Stimulated activated CD4-positive, alpha-beta T cell treated with anti-CD3 and anti-CD28 coated beads, Interleukin-1b, Interleukin-23, amount 100 ng/mL, for 4 hours (primary cell): ENCODE measurements at regions not wholly inside any gene's neighbourhood (a gene's known extent, or its start where the extent isn't known, plus 50 kb on each side); places are given as distances from the start of the nearest gene placed in this dataset.
A peak's percentile ranks its signal among the peaks of the same experiment; 100 is the strongest.
"Not testable (repeated sequence)": the region's sequence is repeated elsewhere in the genome, so short reads cannot be mapped to it uniquely, and the experiment has no call there.

Experiments
- DNase-seq, 2 donors: peaks; one replicate each; pipeline ENCODE4 v3.0.0-alpha.2; 2020; ENCODE audit warnings: low read depth in 2 of 2

DNA sequence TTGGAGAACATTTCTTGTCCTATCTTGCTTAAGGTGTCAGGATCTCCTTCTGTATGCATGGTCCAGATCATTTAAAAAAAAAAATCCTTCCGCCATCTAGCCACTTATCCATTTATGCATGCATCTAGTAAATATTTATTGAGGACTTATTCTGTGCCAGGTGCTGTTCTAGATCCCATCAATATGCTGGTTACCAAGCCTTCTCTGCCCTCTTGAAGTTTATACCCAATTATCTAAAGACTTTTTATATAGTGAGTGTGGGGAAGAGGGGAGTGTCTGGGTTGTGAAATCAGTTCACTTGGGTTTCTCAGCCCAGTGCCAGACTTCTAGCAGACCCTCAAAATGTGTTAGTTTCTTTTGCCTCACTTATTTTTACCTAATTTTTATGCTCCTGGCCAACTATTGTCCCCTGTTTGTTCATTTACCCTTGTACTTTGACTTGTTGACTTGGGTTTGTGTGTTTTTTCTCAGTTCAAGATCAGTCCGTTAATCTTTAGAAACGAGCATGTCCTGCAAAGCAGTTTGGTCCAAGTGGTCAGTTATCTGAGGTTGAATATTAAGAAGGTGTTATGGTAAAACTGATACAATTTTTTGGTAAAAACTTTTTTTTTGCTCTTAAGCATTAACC, 488.9 kb downstream of the PCNX1 start:
- DNase-seq, result no peak

DNA sequence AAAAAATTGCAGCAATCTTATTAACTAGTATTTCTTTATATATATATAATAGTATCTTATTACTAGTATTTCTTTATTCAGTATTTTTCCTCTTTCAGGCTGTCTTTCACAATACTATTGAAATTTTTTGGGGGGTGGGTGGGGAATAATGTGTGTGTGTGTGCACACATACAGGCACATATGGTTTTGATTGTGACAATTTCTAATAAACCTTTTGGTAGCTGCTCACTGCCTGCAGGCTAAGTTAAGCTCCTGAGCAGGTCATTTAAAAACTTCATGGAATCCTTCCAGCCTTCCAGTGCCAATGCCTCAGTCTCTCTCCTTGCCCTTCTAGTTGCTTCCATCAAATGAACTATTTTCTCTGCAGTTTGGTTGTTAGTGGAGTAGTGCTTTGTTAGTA, 490.1 kb downstream of the PCNX1 start:
- DNase-seq, result no peak

DNA sequence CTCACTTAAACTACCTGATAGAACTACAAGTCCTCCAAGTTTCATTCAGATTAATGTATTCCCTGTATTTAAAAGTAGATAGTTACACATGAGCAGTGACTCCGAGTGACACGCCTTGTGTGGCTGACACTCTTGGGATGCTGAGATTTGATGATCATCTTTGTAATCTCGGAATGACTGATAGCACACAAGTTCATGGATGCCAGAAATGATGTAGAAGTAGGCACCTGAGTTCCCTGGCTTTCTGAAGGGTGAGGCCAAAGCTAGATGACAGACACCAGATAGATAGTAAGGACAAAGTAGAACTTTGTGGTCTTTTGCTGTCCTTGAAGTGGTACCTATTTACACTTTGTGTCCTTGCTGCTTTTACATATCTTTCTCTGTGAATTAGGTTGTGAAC, 491.2 kb downstream of the PCNX1 start:
- DNase-seq, result no peak

DNA sequence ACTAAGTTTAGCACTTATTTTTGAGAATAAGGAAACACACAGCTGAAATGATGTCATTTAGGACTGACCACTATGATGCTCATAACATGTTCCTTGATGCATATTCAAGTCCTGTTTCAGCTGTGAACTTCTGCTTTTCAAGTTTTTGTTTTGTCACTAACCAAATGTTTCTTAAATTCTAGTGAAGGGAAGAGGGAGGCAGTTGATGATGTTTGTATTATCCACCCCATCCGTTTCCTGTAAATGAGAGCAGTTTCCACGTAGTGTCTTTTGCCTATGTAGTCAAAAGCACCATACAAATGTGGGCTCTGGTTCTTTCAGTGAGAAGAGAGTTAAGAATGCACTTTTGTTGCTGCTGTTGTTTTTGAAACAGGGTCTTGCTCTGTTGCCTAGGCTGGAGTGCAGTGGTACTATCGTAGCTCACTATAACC, 491.8 kb downstream of the PCNX1 start:
- peak in 1 of 2 donors; percentile 17 for DNase-seq

DNA sequence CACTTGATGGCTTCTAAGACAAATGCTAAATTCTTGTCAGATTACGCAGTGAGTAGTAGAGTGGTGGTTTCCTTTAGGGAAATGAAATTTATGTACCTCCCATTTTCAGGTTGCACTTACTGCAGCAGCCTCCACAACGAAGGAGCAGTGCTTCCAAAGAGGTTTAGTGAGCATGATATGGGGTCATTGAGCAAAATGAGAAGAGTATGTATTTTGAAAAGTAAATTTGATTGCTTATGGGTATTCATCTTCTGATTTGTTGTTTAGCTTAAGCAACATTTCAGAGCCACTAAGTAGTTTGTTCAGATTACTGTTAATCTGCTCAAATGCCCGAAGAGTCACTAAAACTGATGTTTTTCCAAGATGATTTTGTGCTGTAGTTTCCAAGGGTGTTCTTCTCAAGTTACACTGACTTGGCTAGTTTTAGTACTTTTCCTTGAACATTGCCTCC, 493.6 kb downstream of the PCNX1 start:
- DNase-seq, result no peak

DNA sequence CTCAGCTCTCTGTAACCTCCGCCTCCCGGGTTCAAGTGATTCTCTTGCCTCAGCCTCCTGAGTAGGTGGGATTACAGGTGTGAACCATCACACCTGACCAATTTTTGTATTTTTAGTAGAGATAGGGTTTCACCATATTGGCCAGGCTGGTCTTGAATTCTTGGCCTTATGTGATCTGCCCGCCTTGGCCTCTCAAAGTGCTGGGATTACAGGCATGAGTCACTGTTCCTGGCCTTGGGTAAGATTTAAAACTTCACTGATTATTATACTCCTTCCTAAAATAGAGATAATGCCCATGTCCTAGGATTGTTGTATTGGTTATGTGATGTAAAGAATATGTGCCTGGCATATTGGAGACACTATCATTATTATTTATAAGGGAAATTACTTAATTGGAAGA, 495.2 kb downstream of the PCNX1 start:
- DNase-seq, result not testable (repeated sequence)

DNA sequence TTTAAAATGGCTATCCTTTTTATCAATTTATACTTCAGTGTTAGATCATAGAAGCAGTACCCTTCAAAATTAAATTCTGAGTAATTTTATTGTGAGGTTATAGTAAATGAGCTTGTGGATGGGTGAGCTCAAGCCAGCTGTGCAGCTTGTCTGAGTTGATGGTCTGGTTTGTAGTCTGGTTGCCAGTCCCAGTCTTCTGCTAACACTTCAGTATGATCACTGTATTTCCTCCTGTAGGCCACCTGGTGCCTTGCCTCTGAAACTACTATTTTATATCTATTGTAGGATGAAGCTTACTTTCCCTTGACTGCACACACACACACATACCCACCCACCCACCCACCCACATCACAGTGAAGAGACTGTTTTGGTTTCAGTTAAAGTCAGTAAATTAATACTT, 496.4 kb downstream of the PCNX1 start:
- no peak for DNase-seq

DNA sequence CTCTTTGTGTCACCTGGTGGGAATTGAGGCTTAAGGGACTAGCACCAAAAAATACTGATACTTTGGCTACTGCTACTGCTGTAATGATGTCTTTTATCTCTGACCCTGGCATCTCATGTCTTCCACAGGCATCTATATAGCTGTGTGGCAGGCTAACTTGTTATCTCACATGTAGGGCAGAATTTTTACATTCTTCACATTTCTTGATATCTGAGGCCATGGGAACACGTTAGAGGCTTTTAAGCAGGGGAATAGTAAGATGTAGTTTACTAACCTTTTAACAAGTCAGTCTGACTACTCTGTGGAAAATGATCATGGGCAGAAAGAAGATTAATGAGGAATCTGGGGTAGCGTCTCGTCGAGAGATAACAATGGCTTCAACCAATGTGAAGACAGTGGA, 498.4 kb downstream of the PCNX1 start:
- DNase-seq, result no peak

DNA sequence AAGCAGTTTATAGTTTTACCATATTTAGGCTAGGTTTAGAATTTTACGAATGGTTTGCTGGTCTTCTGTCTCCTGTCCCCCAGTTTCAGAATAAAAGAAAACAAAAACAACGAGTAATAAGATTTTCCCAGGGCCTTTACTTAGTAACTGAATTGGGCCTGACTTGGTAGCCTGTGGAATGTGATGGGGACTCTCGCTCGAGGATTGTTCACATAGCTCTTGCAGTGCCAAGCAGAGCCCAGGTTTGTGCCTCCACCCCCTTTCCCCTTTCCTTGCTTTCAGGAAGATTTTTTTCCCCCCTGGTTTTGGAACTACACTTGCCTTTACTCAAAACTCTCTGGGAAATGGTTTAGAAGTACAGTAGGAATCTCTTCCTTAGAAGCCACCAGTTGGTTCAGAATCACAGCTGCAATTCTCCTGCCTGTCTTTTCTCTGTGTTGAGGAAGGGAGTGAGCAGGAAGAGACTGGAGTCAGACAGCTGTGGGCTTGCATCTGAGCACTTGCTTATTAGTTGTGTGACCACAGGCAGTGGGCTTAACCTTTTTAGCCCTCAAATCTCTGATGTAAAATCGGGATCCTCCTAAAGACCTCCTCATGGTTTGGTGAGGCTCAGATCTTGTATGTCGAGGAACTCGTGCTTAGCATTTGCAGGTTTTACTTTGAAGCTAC, 501.2 kb downstream of the PCNX1 start:
- no peak for DNase-seq

DNA sequence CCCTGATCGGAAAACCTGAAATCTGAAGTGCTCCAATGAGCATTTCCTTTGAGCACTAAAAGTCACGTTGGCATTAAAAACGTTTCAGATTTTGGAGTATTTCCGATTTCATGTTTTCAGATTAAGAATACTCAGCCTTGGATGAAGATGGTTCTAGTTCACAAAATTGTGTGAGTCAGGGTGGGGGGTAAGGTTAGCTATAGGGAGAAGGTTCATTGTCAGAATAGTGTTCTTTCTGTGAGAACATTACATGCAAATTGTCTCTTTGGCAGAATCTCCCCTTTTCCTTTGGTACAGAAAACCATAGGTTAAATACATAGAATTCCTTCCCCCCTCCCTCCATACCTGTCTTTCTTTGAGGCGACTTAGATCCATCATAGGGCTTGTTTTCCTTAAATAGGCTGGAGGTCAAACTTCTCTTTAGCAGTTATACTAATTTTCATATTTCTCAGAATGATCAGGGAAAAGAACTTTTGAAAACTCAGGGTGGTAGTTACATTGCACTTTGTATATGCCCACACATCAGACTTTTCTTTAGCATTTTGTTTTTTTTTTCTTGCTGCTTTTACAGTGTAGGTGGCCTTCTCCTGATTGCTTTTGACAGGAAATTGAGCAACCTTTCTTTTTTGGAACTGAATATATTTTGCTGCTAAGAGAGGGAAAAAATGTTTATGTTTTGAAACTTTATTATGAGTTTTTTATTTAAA, 503.5 kb downstream of the PCNX1 start:
- DNase-seq, result no peak

DNA sequence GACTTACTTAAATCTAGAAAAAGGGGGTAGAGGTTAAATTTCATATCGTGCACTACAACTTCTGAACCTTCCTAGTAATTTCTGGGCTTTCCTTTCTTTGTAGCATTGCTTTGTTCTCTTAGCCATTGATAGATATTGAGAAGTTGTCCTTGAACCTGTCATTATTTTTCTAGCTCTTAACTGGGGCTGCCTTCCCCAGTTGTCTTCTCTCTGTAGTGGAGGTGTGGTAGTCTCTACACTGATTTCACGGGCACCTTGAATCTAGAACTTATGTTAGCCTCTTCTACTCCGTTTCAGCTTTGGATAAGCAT, 504.0 kb downstream of the PCNX1 start:
- no peak for DNase-seq

DNA sequence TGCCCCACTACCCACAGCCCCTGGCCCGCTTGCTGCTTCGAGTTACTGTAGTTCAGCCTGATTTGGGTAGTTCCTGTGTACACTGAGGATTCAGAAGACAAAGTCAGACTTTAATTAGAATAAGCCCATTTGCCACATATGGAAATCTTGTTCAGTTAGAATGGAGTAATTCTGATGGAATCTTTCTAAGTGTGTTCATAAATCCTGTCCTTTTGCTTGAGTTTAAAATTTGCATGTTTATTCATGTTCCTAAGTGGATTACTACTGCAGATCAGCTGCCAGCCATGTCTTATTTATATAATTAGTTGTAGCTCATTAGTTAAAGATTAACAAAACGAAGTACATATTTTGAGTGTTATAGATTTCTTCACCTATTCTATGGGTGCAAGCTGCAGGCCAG, 504.5 kb downstream of the PCNX1 start:
- DNase-seq, result no peak

DNA sequence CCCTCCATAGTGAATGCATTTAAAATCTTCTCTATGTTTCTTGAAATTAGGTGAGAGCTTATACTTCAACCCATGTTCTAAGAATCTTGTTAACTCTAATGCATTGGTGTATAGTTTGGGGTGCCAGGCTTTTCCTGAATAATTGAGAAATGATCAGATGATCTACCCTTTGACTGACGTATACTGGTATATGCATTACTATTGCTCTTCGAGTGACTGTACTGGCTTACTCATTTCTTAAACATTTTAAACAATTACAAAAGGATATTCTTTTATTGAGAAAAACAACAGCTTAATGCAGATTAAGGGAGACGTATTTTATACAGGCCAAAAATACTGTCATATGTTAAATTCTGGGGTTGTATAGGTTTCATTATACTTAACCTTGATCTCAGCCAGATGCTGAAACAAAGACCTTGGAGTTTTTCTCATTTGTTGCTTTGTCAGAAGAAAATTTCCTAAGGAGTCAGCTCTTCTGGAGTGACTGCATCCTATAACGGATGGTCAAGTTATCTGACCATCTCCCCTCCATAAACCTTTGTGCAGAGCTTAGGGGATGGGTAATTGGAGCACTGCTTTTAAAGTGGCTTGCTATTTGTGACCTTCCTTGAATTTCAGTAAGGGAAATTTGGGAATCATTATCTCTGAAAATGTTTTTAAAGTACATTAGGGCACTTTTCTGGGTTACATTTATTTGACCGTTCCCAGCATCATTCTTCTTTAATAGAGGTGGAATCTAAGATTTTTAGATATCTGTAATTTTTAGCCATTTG, 507.6 kb downstream of the PCNX1 start:
- DNase-seq, result no peak

DNA sequence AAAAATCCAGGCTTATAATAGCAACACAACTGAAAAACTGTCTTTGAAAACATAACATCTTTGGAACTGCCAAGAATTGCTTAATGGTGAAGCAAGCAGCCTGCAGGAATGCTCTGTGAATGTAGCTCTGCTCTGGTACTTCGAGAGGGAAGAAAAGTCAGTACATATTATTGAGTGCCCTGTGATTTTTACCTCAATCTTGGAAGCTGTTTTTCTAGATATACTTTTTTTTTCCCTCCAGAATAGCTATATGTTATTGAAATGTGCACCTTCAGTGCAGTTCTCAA, 508.1 kb downstream of the PCNX1 start:
- no peak for DNase-seq

DNA sequence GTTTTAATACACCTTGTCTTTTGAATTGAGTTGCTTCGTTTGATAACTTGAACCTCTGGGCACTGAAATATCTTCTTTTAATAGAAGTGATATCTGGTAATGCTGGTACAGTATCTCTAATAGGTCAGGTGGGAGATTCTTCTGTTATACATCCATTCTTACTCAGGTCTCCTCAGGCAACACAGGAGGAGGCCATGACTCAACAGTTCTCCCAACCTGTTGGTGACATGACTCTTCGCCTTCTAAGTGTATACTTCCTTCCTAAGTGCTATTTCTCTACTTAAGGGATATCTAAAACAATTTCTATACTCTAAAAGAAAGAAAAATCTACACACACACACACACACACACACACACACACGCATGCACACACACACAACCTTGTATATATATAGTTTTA, 509.1 kb downstream of the PCNX1 start:
- DNase-seq, result no peak

DNA sequence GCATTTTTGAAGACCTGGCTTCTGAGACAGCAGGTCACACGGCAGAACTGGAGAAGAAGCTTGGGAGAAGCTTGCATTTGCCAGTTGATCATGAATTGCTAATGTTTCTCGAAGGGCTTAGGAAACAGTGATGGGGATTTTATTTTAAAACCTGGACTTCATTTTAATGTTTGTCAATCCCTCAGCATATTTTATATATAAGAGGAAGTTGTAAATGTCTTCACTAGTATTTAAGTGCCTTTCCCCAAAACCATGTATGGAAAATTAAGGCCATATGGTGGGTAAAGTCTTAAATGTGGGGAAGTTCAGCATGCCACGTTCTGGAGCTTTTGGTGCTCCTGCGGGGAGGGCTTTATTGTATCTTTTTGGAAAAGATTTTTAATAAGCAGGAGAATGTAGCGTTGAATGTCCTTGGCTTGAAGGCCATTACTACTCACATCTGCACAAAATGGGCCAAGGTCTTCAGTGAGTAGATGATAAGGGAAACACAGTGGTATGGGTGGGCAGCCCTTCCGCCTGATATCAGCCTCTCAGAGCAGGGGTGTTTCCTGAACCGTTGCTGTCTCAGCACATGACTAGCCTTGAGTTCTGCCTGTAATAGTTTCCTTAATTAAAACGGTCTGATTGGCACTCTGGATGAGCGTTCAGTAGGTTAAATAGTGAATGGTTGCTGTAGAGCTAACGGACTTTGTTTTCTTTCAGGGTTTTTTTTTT, 511.4 kb downstream of the PCNX1 start:
- DNase-seq, result no peak

DNA sequence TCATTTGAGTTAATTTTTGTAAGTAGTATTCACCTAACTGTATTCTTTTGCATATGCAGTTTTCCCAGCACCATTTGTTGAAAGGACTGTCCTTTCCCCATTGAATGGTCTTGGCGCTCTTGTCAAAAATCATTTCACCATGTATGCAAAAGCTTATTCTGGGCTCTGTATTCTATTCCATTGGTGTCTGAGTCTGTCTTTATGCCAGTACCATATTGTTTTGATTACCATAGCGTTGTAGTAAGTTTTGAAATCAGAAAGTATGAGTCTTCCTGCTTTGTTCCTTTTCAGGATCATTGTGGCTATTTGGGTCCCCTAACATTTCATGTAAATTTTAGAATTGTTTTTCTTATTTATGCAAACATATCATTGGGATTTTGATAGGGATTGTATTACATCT, 508.7 kb upstream of the RGS6 start:
- DNase-seq, result no peak

DNA sequence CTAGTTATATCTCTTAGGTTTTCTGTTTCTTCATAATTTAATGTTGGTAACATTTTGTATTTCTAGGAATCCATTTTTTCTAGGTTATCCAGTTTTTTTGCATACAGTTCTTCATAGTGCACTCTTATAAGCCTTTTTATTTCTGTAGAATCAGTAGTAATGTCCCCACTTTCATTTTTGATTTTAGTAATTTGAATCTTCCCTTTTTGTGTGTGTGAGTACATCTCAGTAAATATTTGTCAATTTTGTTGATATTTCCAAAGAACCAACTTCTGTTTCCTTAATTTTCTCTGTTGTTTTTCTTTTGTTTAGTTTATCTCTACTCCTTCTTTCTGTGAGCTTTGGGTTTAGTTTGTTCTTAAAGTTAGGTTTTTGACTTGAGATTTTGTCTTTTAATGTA, 507.3 kb upstream of the RGS6 start:
- no peak for DNase-seq

DNA sequence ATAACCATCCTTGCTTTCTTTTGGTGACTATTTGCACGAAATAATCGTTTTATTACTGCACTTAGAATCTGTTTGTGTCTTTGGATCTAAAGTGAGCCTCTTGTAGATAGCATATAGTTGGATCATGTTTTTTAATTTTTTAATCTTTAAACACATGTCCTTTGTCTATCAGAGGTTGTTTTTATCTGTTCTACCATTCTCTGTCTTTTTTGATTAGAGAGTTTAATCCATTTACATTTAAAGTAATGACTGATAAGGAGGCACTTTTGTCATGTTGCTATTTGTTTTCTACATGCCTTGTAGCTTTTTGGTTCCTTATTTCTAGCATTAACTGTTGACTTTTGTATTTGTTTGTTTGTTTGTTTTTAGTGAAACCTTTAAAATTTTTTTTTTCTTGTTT, 506.2 kb upstream of the RGS6 start:
- no peak for DNase-seq

DNA sequence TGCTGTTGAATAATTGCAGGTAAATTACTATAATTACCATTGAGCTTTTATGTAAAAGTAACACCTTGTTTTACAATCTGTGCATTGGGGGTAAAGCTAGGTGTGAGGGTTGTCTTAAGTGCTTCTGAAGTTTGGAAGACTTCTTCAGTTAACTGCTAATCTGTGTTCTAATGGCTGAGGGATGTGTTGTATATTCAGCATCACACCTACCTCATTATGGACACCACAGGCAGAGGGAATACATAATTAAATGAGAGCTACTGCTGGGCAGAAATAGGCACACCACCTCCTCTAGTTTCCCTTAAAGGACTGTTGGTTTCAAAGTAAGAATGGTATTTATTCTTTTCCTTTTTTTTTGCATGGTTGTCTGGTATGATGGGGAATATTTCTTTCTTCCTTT, 502.3 kb upstream of the RGS6 start:
- no peak for DNase-seq

DNA sequence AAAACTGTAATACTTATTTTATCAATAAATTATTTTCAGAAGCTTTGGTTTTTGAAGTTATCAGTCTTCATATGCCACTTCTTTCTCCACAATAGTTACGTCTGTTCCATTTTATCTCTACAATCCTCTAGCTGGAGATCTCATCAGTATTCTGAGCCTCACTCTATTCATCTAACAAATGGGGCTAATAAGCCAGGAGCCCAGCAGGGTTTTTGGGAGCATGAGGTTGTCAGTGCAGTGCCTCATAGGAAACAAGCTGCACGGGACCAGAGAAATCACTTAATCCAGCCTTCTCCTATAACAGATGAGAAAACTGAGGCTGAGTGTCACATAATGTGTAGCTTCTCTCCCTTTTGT, 501.9 kb upstream of the RGS6 start:
- no peak for DNase-seq

DNA sequence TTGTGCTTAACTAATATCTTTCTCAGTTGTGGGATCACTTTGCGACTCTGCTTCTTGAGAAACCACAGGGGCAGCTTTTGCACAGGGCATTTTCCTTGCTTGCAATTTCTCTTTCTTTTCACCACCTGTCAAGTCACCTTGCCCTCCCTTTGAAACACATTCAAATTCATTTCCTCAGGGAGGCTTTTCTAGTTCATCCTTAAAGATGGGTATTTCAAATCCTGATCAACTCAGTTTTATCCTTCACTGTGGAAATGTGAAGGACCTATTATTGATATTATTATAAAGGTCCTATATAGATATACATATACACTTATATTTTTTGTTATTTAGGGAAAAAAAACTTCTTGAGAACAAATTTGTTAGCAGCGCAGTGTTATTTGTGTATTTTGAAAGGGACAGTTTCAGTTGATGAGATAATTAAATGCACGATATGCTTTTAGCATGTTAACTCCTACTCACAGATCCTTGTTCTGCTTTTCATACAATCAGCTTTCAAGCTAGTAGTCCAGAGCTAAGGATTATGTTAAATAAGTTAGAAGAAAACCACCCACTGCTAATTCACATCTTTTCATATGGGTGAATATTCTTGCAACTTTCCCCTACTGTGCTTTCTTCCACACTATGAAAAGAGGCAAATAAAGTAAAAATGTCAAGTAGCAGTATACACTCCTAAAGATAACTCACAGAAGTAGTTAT, 501.4 kb upstream of the RGS6 start:
- no peak for DNase-seq
